HG02943 (cell line): ENCODE measurements at regions not wholly inside any gene's neighbourhood (a gene's known extent, or its start where the extent isn't known, plus 50 kb on each side); places are given as distances from the start of the nearest gene placed in this dataset.
"Not testable (repeated sequence)": the region's sequence is repeated elsewhere in the genome, so short reads cannot be mapped to it uniquely, and the experiment has no call there.

ENCODE experiments used
- ATAC-seq: cut with Tn5 transposase; IDR thresholded peaks from one replicate; pipeline ENCODE4 v1.9.1; 2021; ENCODE audit warnings: mild to moderate bottlenecking, low read depth, moderate library complexity; ENCODE audit not compliant: unreplicated experiment

- not testable (repeated sequence) for ATAC-seq
Observed at GRCh38 chr7:150169515-150169914, 153.6 kb upstream of the LRRC61 start.

- ATAC-seq = not testable (repeated sequence)
Observed at GRCh38 chr7:150169943-150170490, 153.1 kb upstream of the LRRC61 start.

- not testable (repeated sequence) for ATAC-seq
Observed at GRCh38 chr7:150183602-150184001, 139.6 kb upstream of the LRRC61 start.

- peak; percentile 82 for ATAC-seq
Observed at GRCh38 chr7:150189963-150190362, 133.2 kb upstream of the LRRC61 start.

GRCh38 chr7:150192541-150192940 is 130.6 kb upstream of the LRRC61 start:
- ATAC-seq = not testable (repeated sequence)

GRCh38 chr7:150193866-150194265 is 129.3 kb upstream of the LRRC61 start:
- not testable (repeated sequence) for ATAC-seq
